GM12865 (cell line): ENCODE measurements at regions not wholly inside any gene's neighbourhood (a gene's known extent, or its start where the extent isn't known, plus 50 kb on each side); places are given as distances from the start of the nearest gene placed in this dataset.
"Not testable (repeated sequence)": the region's sequence is repeated elsewhere in the genome, so short reads cannot be mapped to it uniquely, and the experiment has no call there.

Experiments used
- DNase-seq: peaks from one replicate; pipeline ENCODE4 v3.0.0; 2010; ENCODE audit warnings: low read depth
- H3K4me3 ChIP-seq: 2 replicates; pipeline ENCODE4 v1.5.1; 2011; ENCODE audit warnings: mild to moderate bottlenecking, low read depth, low read length, control low read depth
- TF ChIP-seq, protein P1 (sequence below): IDR thresholded peaks from 2 replicates; pipeline ENCODE4 v1.5.1; 2011; ENCODE audit warnings: low read length, control low read depth, low read depth, inconsistent platforms; ENCODE audit not compliant: insufficient read depth; ENCODE audit errors: missing control alignments

GRCh38 chr17:77841742-77842527, 116.6 kb upstream of the TNRC6C start:
- no peak for DNase-seq
- H3K4me3 ChIP-seq: no peak overlapping the region
- TF ChIP-seq, protein P1, sequence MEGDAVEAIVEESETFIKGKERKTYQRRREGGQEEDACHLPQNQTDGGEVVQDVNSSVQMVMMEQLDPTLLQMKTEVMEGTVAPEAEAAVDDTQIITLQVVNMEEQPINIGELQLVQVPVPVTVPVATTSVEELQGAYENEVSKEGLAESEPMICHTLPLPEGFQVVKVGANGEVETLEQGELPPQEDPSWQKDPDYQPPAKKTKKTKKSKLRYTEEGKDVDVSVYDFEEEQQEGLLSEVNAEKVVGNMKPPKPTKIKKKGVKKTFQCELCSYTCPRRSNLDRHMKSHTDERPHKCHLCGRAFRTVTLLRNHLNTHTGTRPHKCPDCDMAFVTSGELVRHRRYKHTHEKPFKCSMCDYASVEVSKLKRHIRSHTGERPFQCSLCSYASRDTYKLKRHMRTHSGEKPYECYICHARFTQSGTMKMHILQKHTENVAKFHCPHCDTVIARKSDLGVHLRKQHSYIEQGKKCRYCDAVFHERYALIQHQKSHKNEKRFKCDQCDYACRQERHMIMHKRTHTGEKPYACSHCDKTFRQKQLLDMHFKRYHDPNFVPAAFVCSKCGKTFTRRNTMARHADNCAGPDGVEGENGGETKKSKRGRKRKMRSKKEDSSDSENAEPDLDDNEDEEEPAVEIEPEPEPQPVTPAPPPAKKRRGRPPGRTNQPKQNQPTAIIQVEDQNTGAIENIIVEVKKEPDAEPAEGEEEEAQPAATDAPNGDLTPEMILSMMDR: no peak

GRCh38 chr17:77842528-77843147, 115.9 kb upstream of the TNRC6C start:
- TF ChIP-seq, protein P1: no peak
- DNase-seq: no peak
- H3K4me3 ChIP-seq: no peak overlapping the region

- not testable (repeated sequence) for H3K4me3 ChIP-seq
- DNase-seq: peak; percentile 83
These were observed 115.1 kb upstream of the TNRC6C start for GRCh38 chr17:77843255-77843895.

GRCh38 chr17:77843896-77844295, 114.6 kb upstream of the TNRC6C start:
- TF ChIP-seq, protein P1: no peak
- no peak for DNase-seq
- H3K4me3 ChIP-seq: no peak overlapping the region

DNA sequence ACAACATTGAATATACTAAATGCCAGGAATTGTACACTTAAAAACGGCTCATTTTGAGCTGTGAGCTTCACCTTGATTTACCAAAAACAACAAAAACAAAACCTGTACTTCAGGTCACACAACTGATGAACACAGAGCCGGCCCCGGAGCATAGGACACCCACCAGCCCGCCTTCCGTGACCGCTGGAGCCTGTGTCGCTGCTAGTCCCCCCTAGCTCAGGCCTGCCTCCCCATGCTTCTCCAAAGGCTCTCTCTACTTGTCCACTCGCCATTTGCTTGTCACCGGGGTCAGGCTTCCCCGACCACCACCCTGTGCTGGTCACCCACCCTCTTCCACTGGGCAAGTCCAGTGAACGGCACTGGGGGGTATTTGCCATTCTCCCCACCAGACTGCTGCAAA, 113.8 kb upstream of the TNRC6C start:
- TF ChIP-seq, protein P1: no peak
- no peak overlapping the region for H3K4me3 ChIP-seq
- DNase-seq: no peak

- no peak for DNase-seq
- TF ChIP-seq, protein P1: no peak
- H3K4me3 ChIP-seq: no peak overlapping the region
These were observed 112.8 kb upstream of the TNRC6C start for GRCh38 chr17:77845541-77846225.

DNA sequence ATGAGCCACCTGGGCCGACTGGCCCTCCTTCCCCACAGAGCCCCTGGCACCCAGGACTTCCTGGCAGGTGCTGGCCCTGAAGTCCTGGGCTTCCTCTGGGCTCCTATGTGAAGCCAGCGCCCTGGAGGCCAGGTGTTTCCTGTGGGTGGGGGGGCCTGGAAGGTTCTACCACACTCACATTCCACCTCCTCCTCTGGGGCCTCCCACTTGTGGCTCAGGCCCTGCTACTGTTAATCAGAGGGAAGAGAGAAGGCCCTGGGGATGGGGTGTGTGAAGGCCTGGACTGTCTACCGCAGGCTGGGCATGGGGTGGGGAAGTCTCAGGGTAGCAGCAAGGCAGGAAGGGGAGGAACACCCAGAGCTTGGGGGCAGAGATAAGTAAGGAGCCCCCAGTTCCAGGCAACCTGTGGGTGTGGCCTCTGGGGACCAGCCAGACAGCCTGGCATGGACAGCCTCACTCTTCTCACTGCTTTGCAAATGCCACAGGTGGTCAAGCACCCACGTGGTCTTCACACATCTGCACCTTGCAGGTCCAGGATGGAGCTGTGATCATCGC, 111.9 kb upstream of the TNRC6C start:
- TF ChIP-seq, protein P1: no peak
- DNase-seq: no peak
- H3K4me3 ChIP-seq: no peak overlapping the region
